ENCODE measurements at regions not wholly inside any gene's neighbourhood (a gene's known extent, or its start where the extent isn't known, plus 50 kb on each side); places are given as distances from the start of the nearest gene placed in this dataset.
A peak's percentile ranks its signal among the peaks of the same experiment; 100 is the strongest.
"Not testable (repeated sequence)": the region's sequence is repeated elsewhere in the genome, so short reads cannot be mapped to it uniquely, and the experiment has no call there.

GRCh38 chr13:75175575-75175974, 306.4 kb downstream of the TBC1D4 start:
- Mint-ChIP-seq H3K36me3 (no peaks in the 10 kb centered on the region), H3K27me3 (ENCODE audit: low read depth in 2 of 2) (no peaks in the 10 kb centered on the region), H3K9me3 (peaks cover 0 to 2% of the 10 kb centered on the region in 2 donors), H3K4me1 (no peaks in the 10 kb centered on the region), H3K4me3 (no peak overlapping the region), H3K27ac (no peak overlapping the region)
- H3K9me3 ChIP-seq (ENCODE audit: control insufficient read depth, insufficient read depth, low read length) = peaks cover 2% of the 10 kb centered on the region
- TF ChIP-seq, protein P1, sequence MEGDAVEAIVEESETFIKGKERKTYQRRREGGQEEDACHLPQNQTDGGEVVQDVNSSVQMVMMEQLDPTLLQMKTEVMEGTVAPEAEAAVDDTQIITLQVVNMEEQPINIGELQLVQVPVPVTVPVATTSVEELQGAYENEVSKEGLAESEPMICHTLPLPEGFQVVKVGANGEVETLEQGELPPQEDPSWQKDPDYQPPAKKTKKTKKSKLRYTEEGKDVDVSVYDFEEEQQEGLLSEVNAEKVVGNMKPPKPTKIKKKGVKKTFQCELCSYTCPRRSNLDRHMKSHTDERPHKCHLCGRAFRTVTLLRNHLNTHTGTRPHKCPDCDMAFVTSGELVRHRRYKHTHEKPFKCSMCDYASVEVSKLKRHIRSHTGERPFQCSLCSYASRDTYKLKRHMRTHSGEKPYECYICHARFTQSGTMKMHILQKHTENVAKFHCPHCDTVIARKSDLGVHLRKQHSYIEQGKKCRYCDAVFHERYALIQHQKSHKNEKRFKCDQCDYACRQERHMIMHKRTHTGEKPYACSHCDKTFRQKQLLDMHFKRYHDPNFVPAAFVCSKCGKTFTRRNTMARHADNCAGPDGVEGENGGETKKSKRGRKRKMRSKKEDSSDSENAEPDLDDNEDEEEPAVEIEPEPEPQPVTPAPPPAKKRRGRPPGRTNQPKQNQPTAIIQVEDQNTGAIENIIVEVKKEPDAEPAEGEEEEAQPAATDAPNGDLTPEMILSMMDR (IDR thresholded peaks at IDR 0.05) = no peak
- intact Hi-C loops (cut with micrococcal nuclease) = no loop called here
- H3K27ac ChIP-seq (ENCODE audit: low read length) = no peak overlapping the region
- H3K4me3 ChIP-seq (ENCODE audit: low read length) = no peak overlapping the region
- no peaks in the 10 kb centered on the region for H3K36me3 ChIP-seq (ENCODE audit: control insufficient read depth, insufficient read depth, low read length)
- no peaks in the 10 kb centered on the region for H3K27me3 ChIP-seq (ENCODE audit: control insufficient read depth, insufficient read depth, low read length)
- DNase-seq (no peak), ATAC-seq (no peak)
- no peaks in the 10 kb centered on the region for H3K4me1 ChIP-seq (ENCODE audit: control insufficient read depth, insufficient read depth, low read length)
- WGBS (ENCODE audit: insufficient coverage) = 79% methylated on average over 2 of the region's 2 CpGs

GRCh38 chr13:75175097-75175496, 306.9 kb downstream of the TBC1D4 start:
- H3K4me3 Mint-ChIP-seq; H3K9me3 Mint-ChIP-seq; H3K36me3 Mint-ChIP-seq; H3K4me3 ChIP-seq (ENCODE audit: low read length); intact Hi-C loops (cut with micrococcal nuclease); H3K4me1 Mint-ChIP-seq; H3K27ac ChIP-seq (ENCODE audit: low read length); H3K27me3 Mint-ChIP-seq (ENCODE audit: low read depth in 2 of 2); H3K9me3 ChIP-seq (ENCODE audit: control insufficient read depth, insufficient read depth, low read length); DNase-seq; H3K36me3 ChIP-seq (ENCODE audit: control insufficient read depth, insufficient read depth, low read length); H3K4me1 ChIP-seq (ENCODE audit: control insufficient read depth, insufficient read depth, low read length); H3K27ac Mint-ChIP-seq; ATAC-seq; H3K27me3 ChIP-seq (ENCODE audit: control insufficient read depth, insufficient read depth, low read length): not testable (repeated sequence)
- WGBS (ENCODE audit: insufficient coverage) = no CpG with 5 or more reads among the region's 2 CpGs

GRCh38 chr13:75174481-75174880, 307.5 kb downstream of the TBC1D4 start:
- H3K9me3 ChIP-seq (ENCODE audit: control insufficient read depth, insufficient read depth, low read length) = peaks cover 2% of the 10 kb centered on the region
- ATAC-seq (no peak), DNase-seq (no peak)
- H3K4me3 ChIP-seq (ENCODE audit: low read length) = no peak overlapping the region
- no peak overlapping the region for H3K27ac ChIP-seq (ENCODE audit: low read length)
- no peaks in the 10 kb centered on the region for H3K27me3 ChIP-seq (ENCODE audit: control insufficient read depth, insufficient read depth, low read length)
- H3K9me3 Mint-ChIP-seq = peaks cover 0 to 2% of the 10 kb centered on the region in 2 donors
- H3K36me3 Mint-ChIP-seq = no peaks in the 10 kb centered on the region
- 97% methylated on average over 2 of the region's 3 CpGs for whole genome bisulfite sequencing (ENCODE audit: insufficient coverage)
- H3K27ac Mint-ChIP-seq = no peak overlapping the region
- H3K4me1 ChIP-seq (ENCODE audit: control insufficient read depth, insufficient read depth, low read length) = no peaks in the 10 kb centered on the region
- no peaks in the 10 kb centered on the region for H3K27me3 Mint-ChIP-seq (ENCODE audit: low read depth in 2 of 2)
- no peak overlapping the region for H3K4me3 Mint-ChIP-seq
- intact Hi-C loops (cut with micrococcal nuclease) = no loop called here
- no peaks in the 10 kb centered on the region for H3K4me1 Mint-ChIP-seq
- no peaks in the 10 kb centered on the region for H3K36me3 ChIP-seq (ENCODE audit: control insufficient read depth, insufficient read depth, low read length)
- TF ChIP-seq, protein P1 (IDR thresholded peaks at IDR 0.05) = no peak

- no peak overlapping the region for H3K4me3 ChIP-seq (ENCODE audit: low read length)
- DNase-seq (peak in 1 of 2 donors; percentile 2), ATAC-seq (no peak)
- TF ChIP-seq, protein P1 (IDR thresholded peaks at IDR 0.05) = no peak
- H3K4me1 ChIP-seq (ENCODE audit: control insufficient read depth, insufficient read depth, low read length) = no peaks in the 10 kb centered on the region
- 22% methylated on average over 9 of the region's 9 CpGs for WGBS (ENCODE audit: insufficient coverage)
- Mint-ChIP-seq H3K9me3 (peaks cover 0 to 2% of the 10 kb centered on the region in 2 donors), H3K4me1 (no peaks in the 10 kb centered on the region), H3K36me3 (no peaks in the 10 kb centered on the region), H3K4me3 (no peak overlapping the region), H3K27me3 (ENCODE audit: low read depth in 2 of 2) (no peaks in the 10 kb centered on the region), H3K27ac (no peak overlapping the region)
- no peak overlapping the region for H3K27ac ChIP-seq (ENCODE audit: low read length)
- H3K36me3 ChIP-seq (ENCODE audit: control insufficient read depth, insufficient read depth, low read length) = no peaks in the 10 kb centered on the region
- intact Hi-C loops (cut with micrococcal nuclease) = no loop called here
- H3K9me3 ChIP-seq (ENCODE audit: control insufficient read depth, insufficient read depth, low read length) = peaks cover 2% of the 10 kb centered on the region
- no peaks in the 10 kb centered on the region for H3K27me3 ChIP-seq (ENCODE audit: control insufficient read depth, insufficient read depth, low read length)
Measured at GRCh38 chr13:75173457-75174356, 308.3 kb downstream of the TBC1D4 start.
